Parathyroid adenoma (tissue), 2 donors: ENCODE measurements at regions not wholly inside any gene's neighbourhood (a gene's known extent, or its start where the extent isn't known, plus 50 kb on each side); places are given as distances from the start of the nearest gene placed in this dataset.

ENCODE experiments used
- H2AFZ ChIP-seq: fragments of 300-600 bp; sonication (generic); one replicate; pipeline ENCODE4 v1.7.0; 2017; ENCODE audit warnings: antibody characterized with exemption, mild to moderate bottlenecking
- H3K27ac ChIP-seq: fragments of 300-600 bp; sonication (generic); one replicate; pipeline ENCODE4 v1.7.0; 2017
- H3K27me3 ChIP-seq: fragments of 300-600 bp; sonication (generic); one replicate; pipeline ENCODE4 v1.7.0; 2017; ENCODE audit warnings: low read length; ENCODE audit not compliant: control insufficient read depth, insufficient read depth
- H3K36me3 ChIP-seq: fragments of 300-600 bp; sonication (generic); one replicate; pipeline ENCODE4 v1.7.0; 2017; ENCODE audit warnings: low read length; ENCODE audit not compliant: control insufficient read depth, insufficient read depth
- H3K4me1 ChIP-seq: fragments of 300-600 bp; sonication (generic); one replicate; pipeline ENCODE4 v1.7.0; 2017; ENCODE audit warnings: control low read depth
- H3K4me2 ChIP-seq: fragments of 300-600 bp; sonication (generic); one replicate; pipeline ENCODE4 v1.7.0; 2017; ENCODE audit warnings: low read length
- H3K4me3 ChIP-seq: fragments of 300-600 bp; sonication (generic); one replicate; pipeline ENCODE4 v1.7.0; 2017; ENCODE audit warnings: low read depth, low read length
- H3K79me2 ChIP-seq: fragments of 300-600 bp; sonication (generic); one replicate; pipeline ENCODE4 v1.7.0; 2017; ENCODE audit warnings: control low read depth
- H3K9ac ChIP-seq: fragments of 300-600 bp; sonication (generic); one replicate; pipeline ENCODE4 v1.7.0; 2017; ENCODE audit warnings: mild to moderate bottlenecking
- H3K9me3 ChIP-seq: fragments of 300-600 bp; sonication (generic); one replicate; pipeline ENCODE4 v1.7.0; 2017; ENCODE audit warnings: low read length; ENCODE audit not compliant: control insufficient read depth
- CTCF ChIP-seq: fragments of 300-600 bp; sonication (generic); IDR thresholded peaks from one replicate; pipeline ENCODE4 v1.7.0; 2017; ENCODE audit warnings: antibody characterized with exemption, mild to moderate bottlenecking
- donor health status: primary hyperparathyroidism.

- no peaks in the 10 kb centered on the region for H3K9me3 ChIP-seq
- no peak overlapping the region for H3K4me3 ChIP-seq
- no peaks in the 10 kb centered on the region for H3K27me3 ChIP-seq
- H3K4me2 ChIP-seq = no peak overlapping the region
- H3K4me1 ChIP-seq = no peaks in the 10 kb centered on the region
- no peak overlapping the region for H2AFZ ChIP-seq
- no peaks in the 10 kb centered on the region for H3K36me3 ChIP-seq
- H3K9ac ChIP-seq = no peak overlapping the region
- H3K27ac ChIP-seq = no peak overlapping the region
- no peak for TF ChIP-seq CTCF
- H3K79me2 ChIP-seq = no peaks in the 10 kb centered on the region
Measured at GRCh38 chr5:108672639-108673038, 75.1 kb upstream of the FER start.

- no peak overlapping the region for H3K4me2 ChIP-seq
- H3K9me3 ChIP-seq = no peaks in the 10 kb centered on the region
- peak overlapping the region; percentile 56 for H2AFZ ChIP-seq
- H3K27ac ChIP-seq = no peak overlapping the region
- H3K4me3 ChIP-seq = no peak overlapping the region
- H3K79me2 ChIP-seq = no peaks in the 10 kb centered on the region
- H3K27me3 ChIP-seq = no peaks in the 10 kb centered on the region
- TF ChIP-seq CTCF = no peak
- H3K4me1 ChIP-seq = no peaks in the 10 kb centered on the region
- H3K9ac ChIP-seq = no peak overlapping the region
- no peaks in the 10 kb centered on the region for H3K36me3 ChIP-seq
Measured at GRCh38 chr5:108670591-108671289, 77.0 kb upstream of the FER start.

GRCh38 chr5:108669462-108669861 is 78.2 kb upstream of the FER start:
- no peaks in the 10 kb centered on the region for H3K27me3 ChIP-seq
- no peaks in the 10 kb centered on the region for H3K4me1 ChIP-seq
- H3K36me3 ChIP-seq = no peaks in the 10 kb centered on the region
- H2AFZ ChIP-seq = no peak overlapping the region
- H3K9me3 ChIP-seq = no peaks in the 10 kb centered on the region
- H3K9ac ChIP-seq = no peak overlapping the region
- no peaks in the 10 kb centered on the region for H3K79me2 ChIP-seq
- TF ChIP-seq CTCF = no peak
- H3K27ac ChIP-seq = no peak overlapping the region
- H3K4me2 ChIP-seq = no peak overlapping the region
- H3K4me3 ChIP-seq = no peak overlapping the region

GRCh38 chr5:108661590-108662219 is 86.0 kb upstream of the FER start:
- Histone ChIP-seq H3K4me1 (no peaks in the 10 kb centered on the region), H3K27me3 (no peaks in the 10 kb centered on the region), H3K36me3 (no peaks in the 10 kb centered on the region), H3K4me2 (no peak overlapping the region), H2AFZ (no peak overlapping the region), H3K4me3 (no peak overlapping the region), H3K9me3 (no peaks in the 10 kb centered on the region), H3K79me2 (no peaks in the 10 kb centered on the region), H3K27ac (no peak overlapping the region), H3K9ac (no peak overlapping the region)
- no peak for TF ChIP-seq CTCF

- Histone ChIP-seq H3K4me3 (no peak overlapping the region), H2AFZ (no peak overlapping the region), H3K4me1 (no peaks in the 10 kb centered on the region), H3K79me2 (no peaks in the 10 kb centered on the region), H3K27me3 (no peaks in the 10 kb centered on the region), H3K27ac (no peak overlapping the region), H3K9me3 (no peaks in the 10 kb centered on the region), H3K9ac (no peak overlapping the region), H3K4me2 (no peak overlapping the region), H3K36me3 (no peaks in the 10 kb centered on the region)
- TF ChIP-seq CTCF = no peak
Measured at GRCh38 chr5:108661024-108661423, 86.7 kb upstream of the FER start.
